ENCODE measurements at regions not wholly inside any gene's neighbourhood (a gene's known extent, or its start where the extent isn't known, plus 50 kb on each side); places are given as distances from the start of the nearest gene placed in this dataset.
"Not testable (repeated sequence)": the region's sequence is repeated elsewhere in the genome, so short reads cannot be mapped to it uniquely, and the experiment has no call there.

DNA sequence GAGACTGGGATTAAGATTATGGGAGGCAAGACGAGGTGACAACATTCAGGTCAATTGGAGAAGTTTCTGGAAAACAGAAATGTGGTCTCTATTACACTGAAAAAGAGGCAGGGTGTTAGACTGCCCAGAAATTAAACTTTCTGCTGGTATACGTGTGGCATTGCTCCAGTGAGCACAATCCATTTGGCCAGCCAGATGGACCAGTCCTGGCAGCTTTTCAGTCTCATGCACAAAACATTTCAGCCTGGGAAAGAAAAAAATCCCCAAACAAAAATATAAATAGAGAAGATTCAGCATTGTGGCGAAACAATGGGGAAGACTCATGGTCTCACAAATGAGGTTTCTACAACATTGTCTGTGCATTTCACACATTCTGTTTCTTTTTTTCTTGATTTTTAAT is 113.9 kb downstream of the HNMT start:
- no peak for DNase-seq (ENCODE audit: low read depth, low spot score)
- Histone ChIP-seq H3K27me3 (ENCODE audit: control insufficient read depth, insufficient read depth, low read length) (no peaks in the 10 kb centered on the region), H3K4me3 (ENCODE audit: low read depth, low read length) (no peak overlapping the region), H3K27ac (ENCODE audit: low read depth, low read length) (no peak overlapping the region), H3K9me3 (ENCODE audit: control insufficient read depth, insufficient read depth, low read length) (no peaks in the 10 kb centered on the region)
- TF ChIP-seq, protein P1, sequence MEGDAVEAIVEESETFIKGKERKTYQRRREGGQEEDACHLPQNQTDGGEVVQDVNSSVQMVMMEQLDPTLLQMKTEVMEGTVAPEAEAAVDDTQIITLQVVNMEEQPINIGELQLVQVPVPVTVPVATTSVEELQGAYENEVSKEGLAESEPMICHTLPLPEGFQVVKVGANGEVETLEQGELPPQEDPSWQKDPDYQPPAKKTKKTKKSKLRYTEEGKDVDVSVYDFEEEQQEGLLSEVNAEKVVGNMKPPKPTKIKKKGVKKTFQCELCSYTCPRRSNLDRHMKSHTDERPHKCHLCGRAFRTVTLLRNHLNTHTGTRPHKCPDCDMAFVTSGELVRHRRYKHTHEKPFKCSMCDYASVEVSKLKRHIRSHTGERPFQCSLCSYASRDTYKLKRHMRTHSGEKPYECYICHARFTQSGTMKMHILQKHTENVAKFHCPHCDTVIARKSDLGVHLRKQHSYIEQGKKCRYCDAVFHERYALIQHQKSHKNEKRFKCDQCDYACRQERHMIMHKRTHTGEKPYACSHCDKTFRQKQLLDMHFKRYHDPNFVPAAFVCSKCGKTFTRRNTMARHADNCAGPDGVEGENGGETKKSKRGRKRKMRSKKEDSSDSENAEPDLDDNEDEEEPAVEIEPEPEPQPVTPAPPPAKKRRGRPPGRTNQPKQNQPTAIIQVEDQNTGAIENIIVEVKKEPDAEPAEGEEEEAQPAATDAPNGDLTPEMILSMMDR (IDR thresholded peaks at IDR 0.05; ENCODE audit: low read depth, low read length), result no peak
- ChIA-PET CTCF (no interaction called here), POLR2A (no interaction called here)

DNA sequence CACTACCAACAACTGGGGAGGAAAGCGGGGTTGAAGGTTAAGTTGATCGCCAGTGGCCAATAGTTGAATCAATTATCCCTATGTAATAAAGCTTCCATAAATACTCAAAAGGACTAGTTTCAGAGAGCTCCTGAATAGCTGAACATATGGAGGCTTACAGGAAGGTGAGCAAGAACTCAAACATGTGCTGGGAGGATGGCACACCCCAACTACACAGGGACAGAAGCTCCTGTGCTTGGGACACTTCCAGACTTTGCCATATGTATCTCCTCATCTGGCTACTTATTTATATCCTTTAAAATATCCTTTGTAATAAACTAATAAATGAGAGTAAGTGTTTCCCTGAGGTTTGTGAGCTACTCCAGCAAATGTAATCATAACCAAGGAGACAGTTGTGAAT is 115.7 kb downstream of the HNMT start:
- no peak overlapping the region for H3K4me3 ChIP-seq (ENCODE audit: low read depth, low read length)
- no peaks in the 10 kb centered on the region for H3K27me3 ChIP-seq (ENCODE audit: control insufficient read depth, insufficient read depth, low read length)
- no peak for DNase-seq (ENCODE audit: low read depth, low spot score)
- ChIA-PET CTCF (interaction anchor here (3.4 kb wide), 1 partner anchor 11 kb away, joined by 16 read pairs; no protein-coding TSS in a partner anchor), POLR2A (no interaction called here)
- H3K27ac ChIP-seq (ENCODE audit: low read depth, low read length), result no peak overlapping the region
- TF ChIP-seq, protein P1 (IDR thresholded peaks at IDR 0.05; ENCODE audit: low read depth, low read length), result no peak
- H3K9me3 ChIP-seq (ENCODE audit: control insufficient read depth, insufficient read depth, low read length), result no peaks in the 10 kb centered on the region

DNA sequence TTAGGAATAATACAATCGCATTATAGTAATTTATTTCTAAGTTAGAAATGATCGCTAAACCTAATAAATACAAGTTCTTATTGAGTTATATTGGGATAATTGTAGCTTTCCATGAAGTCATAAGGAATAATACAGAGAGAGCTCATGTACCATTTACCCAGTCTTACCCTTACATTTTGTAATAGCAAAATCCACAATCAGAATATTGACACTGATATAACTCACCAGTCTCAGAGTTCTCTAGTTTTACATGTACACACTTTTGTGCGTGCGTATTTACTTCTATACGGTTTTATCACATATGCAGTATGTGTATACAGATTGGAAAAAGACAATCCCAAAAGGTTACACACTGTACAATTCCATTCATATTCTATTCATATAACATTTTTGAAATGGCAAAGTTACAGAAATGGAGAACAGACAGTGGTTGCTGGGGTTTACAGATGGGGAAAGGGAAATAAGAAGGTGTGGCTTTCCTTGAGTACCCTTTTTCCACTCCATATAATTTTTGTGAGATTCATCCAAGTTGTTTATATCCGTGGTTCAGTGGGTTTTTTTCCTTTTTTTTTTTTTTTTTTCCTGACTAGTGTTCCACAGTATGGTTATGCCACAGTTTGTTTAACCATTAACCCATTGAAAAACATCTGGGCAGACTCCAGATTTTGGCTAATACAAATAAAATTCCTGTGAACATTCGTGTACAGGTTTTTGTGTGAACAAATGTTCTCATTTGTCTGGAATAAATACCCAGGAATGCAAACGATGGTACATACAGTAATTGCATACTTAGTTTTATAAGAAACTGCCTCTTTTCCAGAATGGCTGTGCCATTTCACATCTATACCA is 117.2 kb downstream of the HNMT start:
- Histone ChIP-seq H3K27me3 (ENCODE audit: control insufficient read depth, insufficient read depth, low read length) (no peaks in the 10 kb centered on the region), H3K9me3 (ENCODE audit: control insufficient read depth, insufficient read depth, low read length) (no peaks in the 10 kb centered on the region), H3K27ac (ENCODE audit: low read depth, low read length) (no peak overlapping the region), H3K4me3 (ENCODE audit: low read depth, low read length) (no peak overlapping the region)
- no peak for DNase-seq (ENCODE audit: low read depth, low spot score)
- ChIA-PET CTCF (interaction anchor here (3.4 kb wide), 1 partner anchor 9 kb away, joined by 16 read pairs; no protein-coding TSS in a partner anchor), POLR2A (no interaction called here)
- TF ChIP-seq, protein P1 (IDR thresholded peaks at IDR 0.05; ENCODE audit: low read depth, low read length), result no peak

DNA sequence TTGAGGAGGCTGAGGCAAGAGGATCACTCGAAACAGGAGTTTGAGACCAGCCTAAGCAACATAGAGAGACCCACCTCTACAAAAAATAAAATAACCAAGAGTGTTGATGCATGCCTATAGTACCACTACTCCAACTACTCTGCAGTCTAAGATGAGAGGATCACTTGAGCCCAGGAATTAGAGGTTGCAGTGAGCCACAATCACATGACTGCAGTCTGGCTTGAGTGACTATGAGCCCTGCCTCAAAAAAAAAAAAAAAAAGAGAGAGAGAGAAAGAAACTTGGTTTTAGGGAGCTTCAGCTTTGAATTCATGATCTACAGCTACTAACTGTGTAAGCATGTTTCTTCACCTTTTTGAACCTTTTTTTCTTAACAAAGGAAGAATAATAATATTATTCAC is 119.9 kb downstream of the HNMT start:
- ChIA-PET CTCF (interaction anchor here (0.6 to 1.4 kb wide), 3 partner anchors 173 to 870 kb away, joined by 3 to 4 read pairs (median 4); no protein-coding TSS in a partner anchor), POLR2A (no interaction called here)
- no peaks in the 10 kb centered on the region for H3K27me3 ChIP-seq (ENCODE audit: control insufficient read depth, insufficient read depth, low read length)
- TF ChIP-seq, protein P1 (IDR thresholded peaks at IDR 0.05; ENCODE audit: low read depth, low read length), result no peak
- no peaks in the 10 kb centered on the region for H3K9me3 ChIP-seq (ENCODE audit: control insufficient read depth, insufficient read depth, low read length)
- no peak overlapping the region for H3K27ac ChIP-seq (ENCODE audit: low read depth, low read length)
- no peak for DNase-seq (ENCODE audit: low read depth, low spot score)
- H3K4me3 ChIP-seq (ENCODE audit: low read depth, low read length), result no peak overlapping the region

DNA sequence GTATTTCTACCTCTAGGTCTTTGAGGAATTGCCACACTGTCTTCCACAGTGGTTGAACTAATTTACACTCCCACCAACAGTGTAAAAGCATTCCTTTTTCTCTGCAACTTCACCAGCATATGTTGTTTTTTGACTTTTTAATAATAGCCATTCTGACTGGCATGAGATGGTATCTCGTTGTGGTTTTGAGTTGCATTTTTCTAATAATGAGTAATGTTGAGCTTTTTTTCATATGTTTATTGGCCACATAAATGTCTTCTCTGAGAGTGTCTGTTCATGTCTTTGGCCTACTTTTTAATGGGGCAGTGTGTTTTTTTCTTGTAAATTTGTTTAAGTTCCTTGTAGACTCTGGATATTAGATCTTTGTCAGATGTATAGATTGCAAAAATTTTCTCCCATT is 121.2 kb downstream of the HNMT start:
- ChIA-PET CTCF (interaction anchor here (0.8 kb wide), 1 partner anchor 175 kb away, joined by 3 read pairs; no protein-coding TSS in a partner anchor), POLR2A (interaction anchor here (0.6 kb wide), 1 partner anchor 13 kb away, joined by 3 read pairs; no protein-coding TSS in a partner anchor)
- not testable (repeated sequence) for DNase-seq (ENCODE audit: low read depth, low spot score); H3K9me3 ChIP-seq (ENCODE audit: control insufficient read depth, insufficient read depth, low read length); H3K27ac ChIP-seq (ENCODE audit: low read depth, low read length); H3K4me3 ChIP-seq (ENCODE audit: low read depth, low read length); H3K27me3 ChIP-seq (ENCODE audit: control insufficient read depth, insufficient read depth, low read length)
